OCI-LY3 (cell line): ENCODE measurements at regions not wholly inside any gene's neighbourhood (a gene's known extent, or its start where the extent isn't known, plus 50 kb on each side); places are given as distances from the start of the nearest gene placed in this dataset.

Experiments
- H2AFZ ChIP-seq: fragments of 200-600, 300-600 bp; shearing (Covaris generic); 2 replicates; pipeline ENCODE4 v1.6.0; 2014; ENCODE audit warnings: antibody characterized with exemption, low read depth, low read length
- H3K27ac ChIP-seq: fragments of 200-600, 300-600 bp; sonication (generic); 2 replicates; pipeline ENCODE4 v1.5.1; 2014; ENCODE audit warnings: mild to moderate bottlenecking, low read length, moderate library complexity, mixed read lengths
- H3K27me3 ChIP-seq: fragments of 200-600, 300-600 bp; sonication (generic); 2 replicates; pipeline ENCODE4 v1.6.1; 2014; ENCODE audit warnings: low read depth, low read length, mixed read lengths
- H3K36me3 ChIP-seq: fragments of 200-600, 300-600 bp; sonication (generic); replicated peaks from 2 replicates; pipeline ENCODE3; 2014; ENCODE audit warnings: low read depth, low read length, mixed read lengths
- H3K4me1 ChIP-seq: fragments of 300-600, 200-600 bp; sonication (generic); 2 replicates; pipeline ENCODE4 v1.6.1; 2014; ENCODE audit warnings: low read length, mixed read lengths
- H3K4me2 ChIP-seq: fragments of 200-600, 300-600 bp; sonication (generic); 2 replicates; pipeline ENCODE4 v1.6.1; 2014; ENCODE audit warnings: low read length, mixed read lengths
- H3K4me3 ChIP-seq: fragments of 300-600, 200-600 bp; sonication (generic); 2 replicates; pipeline ENCODE4 v1.5.1; 2014; ENCODE audit warnings: antibody characterized with exemption, mild to moderate bottlenecking, low read length, moderate library complexity
- H3K79me2 ChIP-seq: fragments of 300-600, 200-600 bp; shearing (Covaris generic); 2 replicates; pipeline ENCODE4 v1.6.1; 2014; ENCODE audit warnings: mild to moderate bottlenecking, low read length, mixed read lengths
- H3K9ac ChIP-seq: fragments of 300-600, 200-600 bp; shearing (Covaris generic); 2 replicates; pipeline ENCODE4 v1.6.0; 2014; ENCODE audit warnings: mild to moderate bottlenecking, low read length, moderate library complexity
- H3K9me3 ChIP-seq: fragments of 200-600, 300-600 bp; shearing (Covaris generic); 2 replicates; pipeline ENCODE4 v1.6.1; 2014; ENCODE audit warnings: low read length, mixed read lengths; ENCODE audit not compliant: insufficient read depth
- H4K20me1 ChIP-seq: fragments of 200-600, 300-600 bp; sonication (generic); 2 replicates; pipeline ENCODE4 v1.6.1; 2016; ENCODE audit warnings: low read length, mixed read lengths; ENCODE audit not compliant: insufficient read depth
- CTCF ChIP-seq: fragments of 200-600, 300-600 bp; sonication (generic); IDR thresholded peaks from 2 replicates; pipeline ENCODE4 v1.5.1; 2014; ENCODE audit warnings: antibody characterized with exemption, low read length, low read depth
- EZH2phosphoT487 ChIP-seq: fragments of 200-600 bp; shearing (Covaris generic); IDR thresholded peaks from 2 replicates; pipeline ENCODE4 v1.6.1; 2018; ENCODE audit warnings: antibody characterized with exemption, mixed run types, low read depth

GRCh38 chr4:171433674-171434073 lies 379.5 kb upstream of the GALNTL6 start:
- Histone ChIP-seq H3K36me3 (no peaks in the 10 kb centered on the region), H3K27ac (no peak overlapping the region), H4K20me1 (no peaks in the 10 kb centered on the region), H3K9ac (no peak overlapping the region), H3K27me3 (peaks cover 11% of the 10 kb centered on the region), H3K4me2 (no peak overlapping the region), H3K4me3 (no peak overlapping the region), H3K79me2 (no peaks in the 10 kb centered on the region), H3K9me3 (no peaks in the 10 kb centered on the region), H2AFZ (no peak overlapping the region), H3K4me1 (peaks cover 20% of the 10 kb centered on the region)
- TF ChIP-seq CTCF (no peak), EZH2phosphoT487 (no peak)

GRCh38 chr4:171432536-171432935 lies 380.7 kb upstream of the GALNTL6 start:
- H3K4me3 ChIP-seq, result no peak overlapping the region
- no peak for TF ChIP-seq EZH2phosphoT487
- TF ChIP-seq CTCF, result no peak
- no peaks in the 10 kb centered on the region for H3K79me2 ChIP-seq

GRCh38 chr4:171430495-171430894 lies 382.7 kb upstream of the GALNTL6 start:
- peaks cover 15% of the 10 kb centered on the region for H3K4me1 ChIP-seq
- no peaks in the 10 kb centered on the region for H3K9me3 ChIP-seq
- H3K79me2 ChIP-seq, result no peaks in the 10 kb centered on the region
- peak overlapping the region; percentile 57 for H3K4me2 ChIP-seq
- no peak overlapping the region for H2AFZ ChIP-seq
- H3K36me3 ChIP-seq, result no peaks in the 10 kb centered on the region
- no peak for TF ChIP-seq CTCF
- no peak for TF ChIP-seq EZH2phosphoT487
- H4K20me1 ChIP-seq, result no peaks in the 10 kb centered on the region
- H3K9ac ChIP-seq, result no peak overlapping the region
- no peak overlapping the region for H3K27ac ChIP-seq
- peak overlapping the region; percentile 24; the same call in 1 of the 2 replicates for H3K4me3 ChIP-seq
- peaks cover 16% of the 10 kb centered on the region for H3K27me3 ChIP-seq

More at GRCh38 chr4:171432536-171432935, 380.7 kb upstream of the GALNTL6 start:
- Histone ChIP-seq H3K4me1 (peaks cover 15% of the 10 kb centered on the region), H3K9ac (no peak overlapping the region), H3K4me2 (no peak overlapping the region), H3K9me3 (no peaks in the 10 kb centered on the region), H4K20me1 (no peaks in the 10 kb centered on the region), H2AFZ (no peak overlapping the region), H3K27me3 (peaks cover 16% of the 10 kb centered on the region), H3K27ac (no peak overlapping the region), H3K36me3 (no peaks in the 10 kb centered on the region)

- Histone ChIP-seq H3K27me3 (no peaks in the 10 kb centered on the region), H3K4me3 (no peak overlapping the region), H3K27ac (no peak overlapping the region), H4K20me1 (no peaks in the 10 kb centered on the region), H3K36me3 (no peaks in the 10 kb centered on the region), H3K4me1 (no peaks in the 10 kb centered on the region), H3K9me3 (no peaks in the 10 kb centered on the region), H2AFZ (no peak overlapping the region), H3K4me2 (no peak overlapping the region), H3K79me2 (no peaks in the 10 kb centered on the region), H3K9ac (no peak overlapping the region)
- TF ChIP-seq CTCF (no peak), EZH2phosphoT487 (no peak)
Observed at GRCh38 chr4:171397175-171397574, 416.0 kb upstream of the GALNTL6 start.
